GM13977 (cell line): ENCODE measurements at regions not wholly inside any gene's neighbourhood (a gene's known extent, or its start where the extent isn't known, plus 50 kb on each side); places are given as distances from the start of the nearest gene placed in this dataset.

Source experiments
- DNase-seq: peaks from one replicate; pipeline ENCODE4 v3.0.0; 2012; ENCODE audit warnings: low spot score
- in situ Hi-C: fragments of 300-500 bp; cut with MboI; formaldehyde crosslinking; loops from one replicate; pipeline ENCODE4 v1.12.0; 2022; ENCODE audit warnings: low sequenced_read_pairs, low pct_unique_long_range_greater_than_20kb, mixed read lengths, inconsistent platforms; ENCODE audit not compliant: unreplicated experiment
- TF ChIP-seq, protein P1 (sequence below): IDR thresholded peaks from 2 replicates; pipeline ENCODE4 v1.5.1; 2012; ENCODE audit warnings: mild to moderate bottlenecking, control low read depth; ENCODE audit not compliant: insufficient read depth; ENCODE audit errors: extremely low read depth, missing control alignments

DNA sequence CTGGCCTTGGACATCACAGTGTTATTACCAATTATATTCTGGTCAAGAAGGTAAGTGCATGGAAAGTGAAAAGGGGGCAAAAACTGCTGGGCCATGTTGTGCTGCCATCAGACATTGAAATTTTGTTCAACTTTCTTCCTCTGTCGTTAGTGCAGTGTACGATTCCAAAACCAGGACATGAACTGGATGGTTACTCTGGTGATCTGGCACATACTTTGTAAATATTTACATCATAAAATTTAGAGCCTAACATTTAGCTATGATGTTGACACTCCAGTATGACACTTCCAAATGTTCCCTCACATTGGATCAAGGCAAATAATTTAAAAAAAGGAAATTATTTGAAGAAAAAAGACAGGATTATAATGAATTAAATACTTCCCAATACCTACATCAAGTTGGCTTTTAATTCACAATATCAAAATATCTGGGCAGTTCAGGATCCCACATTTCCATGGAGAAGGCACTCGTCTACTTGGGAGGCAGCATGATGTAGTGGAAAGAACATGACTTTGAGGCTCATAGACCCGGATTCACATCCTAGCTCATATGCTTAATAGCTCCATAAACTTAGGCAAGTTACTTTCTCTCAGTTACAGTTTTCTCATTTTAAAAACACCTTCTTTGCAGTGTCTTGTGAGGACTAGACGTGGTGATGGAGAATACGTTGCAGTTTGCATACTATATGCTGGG lies 342.5 kb upstream of the MPDZ start:
- DNase-seq: no peak
- TF ChIP-seq, protein P1, sequence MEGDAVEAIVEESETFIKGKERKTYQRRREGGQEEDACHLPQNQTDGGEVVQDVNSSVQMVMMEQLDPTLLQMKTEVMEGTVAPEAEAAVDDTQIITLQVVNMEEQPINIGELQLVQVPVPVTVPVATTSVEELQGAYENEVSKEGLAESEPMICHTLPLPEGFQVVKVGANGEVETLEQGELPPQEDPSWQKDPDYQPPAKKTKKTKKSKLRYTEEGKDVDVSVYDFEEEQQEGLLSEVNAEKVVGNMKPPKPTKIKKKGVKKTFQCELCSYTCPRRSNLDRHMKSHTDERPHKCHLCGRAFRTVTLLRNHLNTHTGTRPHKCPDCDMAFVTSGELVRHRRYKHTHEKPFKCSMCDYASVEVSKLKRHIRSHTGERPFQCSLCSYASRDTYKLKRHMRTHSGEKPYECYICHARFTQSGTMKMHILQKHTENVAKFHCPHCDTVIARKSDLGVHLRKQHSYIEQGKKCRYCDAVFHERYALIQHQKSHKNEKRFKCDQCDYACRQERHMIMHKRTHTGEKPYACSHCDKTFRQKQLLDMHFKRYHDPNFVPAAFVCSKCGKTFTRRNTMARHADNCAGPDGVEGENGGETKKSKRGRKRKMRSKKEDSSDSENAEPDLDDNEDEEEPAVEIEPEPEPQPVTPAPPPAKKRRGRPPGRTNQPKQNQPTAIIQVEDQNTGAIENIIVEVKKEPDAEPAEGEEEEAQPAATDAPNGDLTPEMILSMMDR: no peak
- in situ Hi-C loops: no loop called here

DNA sequence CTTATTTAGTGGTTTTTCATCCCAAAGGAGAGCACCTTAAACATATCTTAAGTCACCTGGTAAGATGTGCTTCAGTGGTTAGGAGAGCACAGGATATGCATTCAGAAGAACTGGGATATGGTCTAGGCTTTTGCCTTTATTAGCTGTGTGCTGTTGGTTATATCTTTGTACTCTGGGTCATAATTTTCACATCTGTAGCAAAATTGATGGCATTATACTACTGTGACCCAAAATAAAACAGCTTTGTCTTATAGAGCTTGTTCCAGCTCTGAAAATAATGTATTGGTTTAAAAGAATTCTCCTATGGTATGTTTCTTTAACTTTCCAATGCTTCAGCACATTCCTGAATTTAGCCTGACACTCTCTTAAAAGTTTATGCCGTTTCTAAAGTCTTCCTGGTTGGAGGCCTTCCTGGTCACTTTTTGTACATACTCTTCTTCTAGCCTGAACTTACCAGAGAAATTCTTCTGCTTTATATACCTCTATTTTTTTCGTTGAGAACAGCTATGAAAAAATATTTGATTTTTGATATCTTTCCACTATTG lies 337.1 kb upstream of the MPDZ start:
- TF ChIP-seq, protein P1: no peak
- no peak for DNase-seq
- in situ Hi-C loops: no loop called here

DNA sequence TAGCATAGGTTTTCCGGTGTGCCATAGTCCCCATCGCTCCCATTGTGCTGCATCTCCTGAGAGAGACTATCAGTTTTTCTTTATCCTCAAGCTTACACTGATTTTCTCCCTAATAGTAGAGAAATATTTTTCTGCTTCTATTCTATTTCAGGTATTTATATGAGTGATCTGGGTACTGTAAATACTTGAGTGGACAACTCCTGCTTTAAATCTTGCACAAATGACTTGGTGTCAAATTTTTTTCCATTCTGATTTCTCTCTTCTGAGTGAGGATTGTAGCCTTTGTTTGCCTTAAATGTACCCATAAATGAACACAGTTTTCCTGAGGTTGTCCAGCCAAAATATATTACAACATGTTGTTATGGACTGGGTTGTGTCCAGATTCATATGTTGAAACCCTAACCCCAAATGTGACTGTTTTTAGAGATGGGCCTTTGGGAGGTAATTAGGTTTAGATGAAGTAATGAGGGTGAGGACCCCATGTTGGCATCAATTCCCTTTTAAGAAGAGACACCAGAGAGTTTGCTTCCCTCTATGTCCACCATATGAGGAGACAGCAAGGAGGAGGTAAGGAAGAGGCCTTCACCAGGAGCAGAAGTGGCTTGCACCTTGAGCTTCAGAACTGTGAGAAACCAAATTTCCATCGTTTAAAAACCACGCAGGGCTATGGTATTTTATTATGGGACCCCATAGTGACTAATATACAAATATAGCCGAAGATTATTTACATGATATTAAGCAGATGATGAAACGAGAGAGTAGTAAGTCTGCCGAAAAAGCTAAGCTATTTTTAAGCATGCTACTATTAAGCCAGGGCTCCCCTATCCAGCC lies 336.4 kb upstream of the MPDZ start:
- TF ChIP-seq, protein P1: no peak
- no peak for DNase-seq
- in situ Hi-C loops: no loop called here

DNA sequence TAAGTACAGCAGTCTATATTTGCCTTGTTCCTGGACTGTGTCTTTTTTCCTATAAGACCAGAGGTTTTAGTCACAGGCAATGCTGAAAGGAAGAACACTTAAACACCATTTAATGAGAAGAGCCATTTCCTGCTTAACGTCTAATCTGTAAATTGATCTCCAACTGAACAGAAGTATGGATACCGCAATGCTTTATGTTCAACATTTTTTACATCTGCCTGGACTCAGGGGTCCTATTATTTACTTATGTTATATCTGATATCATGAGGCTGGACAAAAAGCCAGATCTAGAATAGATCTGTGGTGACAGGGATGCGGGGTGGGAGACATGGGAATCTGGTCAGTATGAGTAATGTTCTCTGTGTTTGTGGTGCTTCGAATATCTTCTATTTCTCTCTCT lies 334.6 kb upstream of the MPDZ start:
- TF ChIP-seq, protein P1: no peak
- in situ Hi-C loops: no loop called here

DNA sequence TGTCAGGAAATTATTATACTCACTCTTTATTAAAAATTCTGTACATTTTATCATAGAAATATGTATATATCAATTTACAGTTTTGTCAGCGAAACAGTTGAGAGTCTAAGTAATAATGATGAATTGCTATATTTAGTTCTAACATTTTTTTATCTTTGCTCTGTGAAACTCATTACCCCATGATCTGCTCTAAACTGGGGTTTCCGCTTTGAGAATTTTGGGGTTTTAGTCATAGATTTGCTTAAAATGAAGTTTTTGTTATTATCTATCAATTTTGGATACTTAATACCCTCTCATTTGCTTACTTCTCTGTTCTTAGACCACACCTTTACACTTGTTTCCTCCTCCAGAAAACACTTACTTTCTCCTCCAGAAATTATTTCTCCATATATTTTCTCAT lies 333.8 kb upstream of the MPDZ start:
- DNase-seq: no peak
- TF ChIP-seq, protein P1: no peak
- in situ Hi-C loops: no loop called here

More for the DNA sequence above, 334.6 kb upstream of the MPDZ start:
- no peak for DNase-seq

DNA sequence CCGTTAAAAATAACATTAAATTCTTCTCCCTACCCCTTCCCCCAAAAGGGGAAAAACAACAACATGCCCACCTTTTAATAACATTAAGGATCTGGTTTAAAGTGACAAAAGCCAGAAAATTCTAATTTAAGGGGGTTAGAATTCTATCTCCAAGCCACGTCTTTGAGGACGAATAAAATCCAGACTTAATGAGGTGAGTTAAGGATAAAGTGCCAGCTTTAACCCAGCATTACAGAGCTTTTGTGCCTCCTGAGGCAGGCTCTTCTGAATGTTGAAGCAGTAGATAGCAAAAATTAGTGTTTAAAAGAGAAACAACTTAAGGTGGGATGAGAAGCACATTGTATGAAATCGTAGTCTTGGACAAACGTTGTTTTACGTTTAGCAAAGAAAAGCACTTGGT lies 329.0 kb upstream of the MPDZ start:
- TF ChIP-seq, protein P1: no peak
- DNase-seq: no peak
- in situ Hi-C loops: no loop called here
